ENCODE measurements at regions not wholly inside any gene's neighbourhood (a gene's known extent, or its start where the extent isn't known, plus 50 kb on each side); places are given as distances from the start of the nearest gene placed in this dataset.

DNA sequence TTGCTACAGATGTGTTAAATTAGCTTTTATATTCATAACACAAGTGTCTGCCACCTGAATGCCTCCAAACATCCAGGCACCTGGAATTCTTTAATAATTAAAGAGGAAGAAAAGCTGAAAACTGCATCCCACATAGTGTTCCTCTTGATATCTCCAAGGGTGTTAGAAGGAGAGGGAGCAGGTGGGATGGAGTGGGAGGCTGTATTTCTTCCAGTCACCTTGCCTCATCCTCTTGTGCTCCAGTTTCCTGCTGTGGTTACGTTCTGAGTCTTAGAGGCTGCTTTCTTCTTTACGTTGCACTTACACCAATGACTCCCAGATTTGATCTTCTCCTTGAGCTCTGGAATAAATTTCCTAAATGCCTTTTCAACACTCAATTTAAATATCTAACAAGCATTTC is 230.3 kb upstream of the LYPLAL1 start (continued):
- TF ChIP-seq TARDBP (IDR thresholded peaks at IDR 0.05; ENCODE audit: borderline replicate concordance) = no peak
- TF ChIP-seq IKZF1 (conservative IDR thresholded peaks at IDR 0.05) = no peak
- TF ChIP-seq NFYB (IDR thresholded peaks at IDR 0.05; ENCODE audit: insufficient read depth, low read depth, low read length) = no peak
- no peak for TF ChIP-seq ESRRA (IDR thresholded peaks at IDR 0.05; ENCODE audit: low read length)
- TF ChIP-seq, protein P1, sequence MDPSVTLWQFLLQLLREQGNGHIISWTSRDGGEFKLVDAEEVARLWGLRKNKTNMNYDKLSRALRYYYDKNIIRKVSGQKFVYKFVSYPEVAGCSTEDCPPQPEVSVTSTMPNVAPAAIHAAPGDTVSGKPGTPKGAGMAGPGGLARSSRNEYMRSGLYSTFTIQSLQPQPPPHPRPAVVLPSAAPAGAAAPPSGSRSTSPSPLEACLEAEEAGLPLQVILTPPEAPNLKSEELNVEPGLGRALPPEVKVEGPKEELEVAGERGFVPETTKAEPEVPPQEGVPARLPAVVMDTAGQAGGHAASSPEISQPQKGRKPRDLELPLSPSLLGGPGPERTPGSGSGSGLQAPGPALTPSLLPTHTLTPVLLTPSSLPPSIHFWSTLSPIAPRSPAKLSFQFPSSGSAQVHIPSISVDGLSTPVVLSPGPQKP (IDR thresholded peaks at IDR 0.05; ENCODE audit: low read depth, low read length) = no peak

DNA sequence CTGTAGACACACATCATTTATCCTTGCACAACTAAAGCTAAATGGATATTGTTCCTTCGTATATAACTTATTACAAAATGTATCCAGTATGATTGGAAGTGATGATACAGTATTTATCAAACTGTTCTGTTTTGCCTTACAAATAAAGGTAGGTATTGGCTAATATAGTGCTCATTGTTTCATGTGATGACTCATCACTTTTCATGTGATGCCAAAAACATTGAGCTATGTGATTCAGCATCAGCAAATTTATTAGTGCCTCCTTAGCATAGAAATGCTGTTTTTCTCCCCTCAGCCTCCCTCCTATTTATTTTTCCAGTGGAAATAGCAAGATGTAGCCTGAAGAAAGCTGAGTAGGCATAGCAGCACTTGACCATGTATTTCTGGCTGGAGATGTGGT is 228.6 kb upstream of the LYPLAL1 start:
- FAIRE-seq = no peak
- intact Hi-C loops (cut with micrococcal nuclease; ENCODE audit: unreplicated experiment) = no loop called here
- no peak for TF ChIP-seq NFIC (IDR thresholded peaks at IDR 0.05; ENCODE audit: low read depth, low read length)
- TF ChIP-seq SPI1 (IDR thresholded peaks at IDR 0.05; ENCODE audit: borderline replicate concordance, insufficient read depth, low read depth, low read length) = no peak
- no peak for TF ChIP-seq TCF12 (IDR thresholded peaks at IDR 0.05; ENCODE audit: low read depth, low read length)
- TF ChIP-seq MYB (IDR thresholded peaks at IDR 0.05; ENCODE audit: borderline replicate concordance, low read depth, low read length) = no peak
- TF ChIP-seq, protein P2, sequence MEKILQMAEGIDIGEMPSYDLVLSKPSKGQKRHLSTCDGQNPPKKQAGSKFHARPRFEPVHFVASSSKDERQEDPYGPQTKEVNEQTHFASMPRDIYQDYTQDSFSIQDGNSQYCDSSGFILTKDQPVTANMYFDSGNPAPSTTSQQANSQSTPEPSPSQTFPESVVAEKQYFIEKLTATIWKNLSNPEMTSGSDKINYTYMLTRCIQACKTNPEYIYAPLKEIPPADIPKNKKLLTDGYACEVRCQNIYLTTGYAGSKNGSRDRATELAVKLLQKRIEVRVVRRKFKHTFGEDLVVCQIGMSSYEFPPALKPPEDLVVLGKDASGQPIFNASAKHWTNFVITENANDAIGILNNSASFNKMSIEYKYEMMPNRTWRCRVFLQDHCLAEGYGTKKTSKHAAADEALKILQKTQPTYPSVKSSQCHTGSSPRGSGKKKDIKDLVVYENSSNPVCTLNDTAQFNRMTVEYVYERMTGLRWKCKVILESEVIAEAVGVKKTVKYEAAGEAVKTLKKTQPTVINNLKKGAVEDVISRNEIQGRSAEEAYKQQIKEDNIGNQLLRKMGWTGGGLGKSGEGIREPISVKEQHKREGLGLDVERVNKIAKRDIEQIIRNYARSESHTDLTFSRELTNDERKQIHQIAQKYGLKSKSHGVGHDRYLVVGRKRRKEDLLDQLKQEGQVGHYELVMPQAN (conservative IDR thresholded peaks at IDR 0.05) = no peak
- no peak for TF ChIP-seq CBX3 (IDR thresholded peaks at IDR 0.05; ENCODE audit: borderline replicate concordance, low read depth)
- no peak for TF ChIP-seq TAF1 (IDR thresholded peaks at IDR 0.05; ENCODE audit: borderline replicate concordance, low read depth, low read length)
- TF ChIP-seq MYC (IDR thresholded peaks at IDR 0.05; ENCODE audit: insufficient read depth, insufficient read length, insufficient replicate concordance, low read length, severe bottlenecking) = no peak
- no peak for TF ChIP-seq ETV6 (conservative IDR thresholded peaks at IDR 0.05 in 1 of 2, IDR thresholded peaks at IDR 0.05 in 1 of 2; ENCODE audit: borderline replicate concordance in 1 of 2, low read depth in 1 of 2)
- no peak for TF ChIP-seq ZNF687 (IDR thresholded peaks at IDR 0.05)
- no peak for TF ChIP-seq MEF2A (IDR thresholded peaks at IDR 0.05; ENCODE audit: insufficient read depth, low read depth, low read length)
- no peak for TF ChIP-seq NBN (IDR thresholded peaks at IDR 0.05)

More for the DNA sequence above, 228.6 kb upstream of the LYPLAL1 start:
- no TSS peak for BruUV-seq (replicated peaks)
- no peaks in the 10 kb centered on the region for H4K20me1 ChIP-seq (ENCODE audit: control insufficient read depth, insufficient read depth)
- ChIA-PET POLR2A (no interaction called here), SMC1A (ENCODE audit: uncharacterized antibody, unreplicated experiment) (no interaction called here), RAD21 (ENCODE audit: unreplicated experiment) (no interaction called here), CTCF (no interaction called here)
- no peaks in the 10 kb centered on the region for H3K27me3 ChIP-seq (replicated peaks in 1 of 2; ENCODE audit: control insufficient read depth in 2 of 2, insufficient read depth in 2 of 2, low read length in 1 of 2)
- no peaks in the 10 kb centered on the region for H3K36me3 ChIP-seq (ENCODE audit: control insufficient read depth in 2 of 2, insufficient read depth in 2 of 2, low read length in 1 of 2)
- no peak overlapping the region for H3K4me2 ChIP-seq (ENCODE audit: control insufficient read depth, insufficient read depth)
- no peak overlapping the region for H3K9ac ChIP-seq (ENCODE audit: control insufficient read depth, insufficient read depth, low read length)
- H3K4me1 ChIP-seq (ENCODE audit: control insufficient read depth, insufficient read depth, low read length) = no peaks in the 10 kb centered on the region
- no peak overlapping the region for H2AFZ ChIP-seq (ENCODE audit: control insufficient read depth, low read depth, low read length)
- H3K9me3 ChIP-seq (replicated peaks; ENCODE audit: control insufficient read depth, insufficient read depth, low read length) = no peaks in the 10 kb centered on the region
- in situ Hi-C loops (cut with MboI) = no loop called here
- H3K79me2 ChIP-seq (ENCODE audit: control insufficient read depth, insufficient read depth, low read length) = no peaks in the 10 kb centered on the region
- DNase-seq (ENCODE audit: low read depth, low spot score) = no peak
- no peak overlapping the region for H3K27ac ChIP-seq (ENCODE audit: control insufficient read depth, insufficient read depth)
- WGBS (ENCODE audit: insufficient coverage, insufficient replicate concordance, low lambda C conversion rate, missing lambda C conversion rate) = 17% methylated on average over 1 of the region's 1 CpG
- H3K4me3 ChIP-seq = no peak overlapping the region
- no peak for ATAC-seq

Data from GM12878 (cell line).